ENCODE measurements at regions not wholly inside any gene's neighbourhood (a gene's known extent, or its start where the extent isn't known, plus 50 kb on each side); places are given as distances from the start of the nearest gene placed in this dataset.

- TF ChIP-seq POLR2AphosphoS5 (IDR thresholded peaks at IDR 0.05; ENCODE audit: borderline replicate concordance, low read depth, low read length) (no peak), FOXP2 (optimal IDR thresholded peaks at IDR 0.05; ENCODE audit: control extremely low read depth, extremely low read length, insufficient read depth) (no peak), EZH2 (IDR thresholded peaks at IDR 0.05) (no peak)
- Histone ChIP-seq H3K9ac (ENCODE audit: insufficient read length) (no peak overlapping the region), H3K27ac (no peak overlapping the region), H3K4me3 (no peak overlapping the region), H3K36me3 (ENCODE audit: insufficient read depth, low read length) (no peaks in the 10 kb centered on the region), H3K9me3 (ENCODE audit: low read depth, low read length) (no peaks in the 10 kb centered on the region)
- DNase-seq (ENCODE audit: low read depth, low spot score), result no peak
Measured at GRCh38 chr6:40268614-40269013, 318.6 kb downstream of the LRFN2 start.

GRCh38 chr6:40268166-40268565 lies 319.0 kb downstream of the LRFN2 start:
- H3K36me3 ChIP-seq (ENCODE audit: insufficient read depth, low read length), result no peaks in the 10 kb centered on the region
- no peak for TF ChIP-seq EZH2 (IDR thresholded peaks at IDR 0.05)
- TF ChIP-seq POLR2AphosphoS5 (IDR thresholded peaks at IDR 0.05; ENCODE audit: borderline replicate concordance, low read depth, low read length), result no peak
- no peak for TF ChIP-seq FOXP2 (optimal IDR thresholded peaks at IDR 0.05; ENCODE audit: control extremely low read depth, extremely low read length, insufficient read depth)

GRCh38 chr6:40265615-40266014 lies 321.5 kb downstream of the LRFN2 start:
- Histone ChIP-seq H3K9me3 (ENCODE audit: low read depth, low read length) (no peaks in the 10 kb centered on the region), H3K4me3 (no peak overlapping the region), H3K36me3 (ENCODE audit: insufficient read depth, low read length) (no peaks in the 10 kb centered on the region), H3K9ac (ENCODE audit: insufficient read length) (no peak overlapping the region), H3K27ac (no peak overlapping the region)
- no peak for DNase-seq (ENCODE audit: low read depth, low spot score)
- TF ChIP-seq FOXP2 (optimal IDR thresholded peaks at IDR 0.05; ENCODE audit: control extremely low read depth, extremely low read length, insufficient read depth) (no peak), POLR2AphosphoS5 (IDR thresholded peaks at IDR 0.05; ENCODE audit: borderline replicate concordance, low read depth, low read length) (no peak), EZH2 (IDR thresholded peaks at IDR 0.05) (no peak)

More at GRCh38 chr6:40268166-40268565, 319.0 kb downstream of the LRFN2 start:
- H3K9ac ChIP-seq (ENCODE audit: insufficient read length), result no peak overlapping the region
- no peak overlapping the region for H3K27ac ChIP-seq
- no peak for DNase-seq (ENCODE audit: low read depth, low spot score)
- H3K4me3 ChIP-seq, result no peak overlapping the region
- H3K9me3 ChIP-seq (ENCODE audit: low read depth, low read length), result no peaks in the 10 kb centered on the region

GRCh38 chr6:40263970-40264369 lies 323.2 kb downstream of the LRFN2 start:
- H3K4me3 ChIP-seq, result no peak overlapping the region
- no peaks in the 10 kb centered on the region for H3K9me3 ChIP-seq (ENCODE audit: low read depth, low read length)
- no peak for TF ChIP-seq EZH2 (IDR thresholded peaks at IDR 0.05)
- no peak for TF ChIP-seq FOXP2 (optimal IDR thresholded peaks at IDR 0.05; ENCODE audit: control extremely low read depth, extremely low read length, insufficient read depth)
- no peak for TF ChIP-seq POLR2AphosphoS5 (IDR thresholded peaks at IDR 0.05; ENCODE audit: borderline replicate concordance, low read depth, low read length)
- no peak overlapping the region for H3K27ac ChIP-seq
- H3K9ac ChIP-seq (ENCODE audit: insufficient read length), result no peak overlapping the region
- no peak for DNase-seq (ENCODE audit: low read depth, low spot score)
- no peaks in the 10 kb centered on the region for H3K36me3 ChIP-seq (ENCODE audit: insufficient read depth, low read length)

- TF ChIP-seq FOXP2 (optimal IDR thresholded peaks at IDR 0.05; ENCODE audit: control extremely low read depth, extremely low read length, insufficient read depth) (no peak), POLR2AphosphoS5 (IDR thresholded peaks at IDR 0.05; ENCODE audit: borderline replicate concordance, low read depth, low read length) (no peak), EZH2 (IDR thresholded peaks at IDR 0.05) (no peak)
Measured at GRCh38 chr6:40262363-40262762, 324.8 kb downstream of the LRFN2 start.

GRCh38 chr6:40258531-40258930 lies 324.3 kb upstream of the MOCS1 start:
- no peak for DNase-seq (ENCODE audit: low read depth, low spot score)

More at GRCh38 chr6:40262363-40262762, 324.8 kb downstream of the LRFN2 start:
- no peak for DNase-seq (ENCODE audit: low read depth, low spot score)
- no peak overlapping the region for H3K4me3 ChIP-seq
- no peaks in the 10 kb centered on the region for H3K36me3 ChIP-seq (ENCODE audit: insufficient read depth, low read length)
- no peak overlapping the region for H3K27ac ChIP-seq
- no peaks in the 10 kb centered on the region for H3K9me3 ChIP-seq (ENCODE audit: low read depth, low read length)
- no peak overlapping the region for H3K9ac ChIP-seq (ENCODE audit: insufficient read length)

GRCh38 chr6:40256831-40257230 lies 322.6 kb upstream of the MOCS1 start:
- Histone ChIP-seq H3K36me3 (ENCODE audit: insufficient read depth, low read length) (no peaks in the 10 kb centered on the region), H3K9me3 (ENCODE audit: low read depth, low read length) (no peaks in the 10 kb centered on the region), H3K9ac (ENCODE audit: insufficient read length) (no peak overlapping the region), H3K4me3 (no peak overlapping the region), H3K27ac (no peak overlapping the region)
- DNase-seq (ENCODE audit: low read depth, low spot score), result no peak
- TF ChIP-seq POLR2AphosphoS5 (IDR thresholded peaks at IDR 0.05; ENCODE audit: borderline replicate concordance, low read depth, low read length) (no peak), FOXP2 (optimal IDR thresholded peaks at IDR 0.05; ENCODE audit: control extremely low read depth, extremely low read length, insufficient read depth) (no peak)

More at GRCh38 chr6:40258531-40258930, 324.3 kb upstream of the MOCS1 start:
- no peaks in the 10 kb centered on the region for H3K9me3 ChIP-seq (ENCODE audit: low read depth, low read length)
- H3K36me3 ChIP-seq (ENCODE audit: insufficient read depth, low read length), result no peaks in the 10 kb centered on the region
- TF ChIP-seq FOXP2 (optimal IDR thresholded peaks at IDR 0.05; ENCODE audit: control extremely low read depth, extremely low read length, insufficient read depth) (no peak), EZH2 (IDR thresholded peaks at IDR 0.05) (no peak), POLR2AphosphoS5 (IDR thresholded peaks at IDR 0.05; ENCODE audit: borderline replicate concordance, low read depth, low read length) (no peak)
- H3K4me3 ChIP-seq, result no peak overlapping the region
- no peak overlapping the region for H3K9ac ChIP-seq (ENCODE audit: insufficient read length)
- H3K27ac ChIP-seq, result no peak overlapping the region

GRCh38 chr6:40256224-40256623 lies 322.0 kb upstream of the MOCS1 start:
- TF ChIP-seq POLR2AphosphoS5 (IDR thresholded peaks at IDR 0.05; ENCODE audit: borderline replicate concordance, low read depth, low read length) (no peak), EZH2 (IDR thresholded peaks at IDR 0.05) (no peak), FOXP2 (optimal IDR thresholded peaks at IDR 0.05; ENCODE audit: control extremely low read depth, extremely low read length, insufficient read depth) (no peak)
- Histone ChIP-seq H3K4me3 (no peak overlapping the region), H3K9ac (ENCODE audit: insufficient read length) (no peak overlapping the region), H3K9me3 (ENCODE audit: low read depth, low read length) (no peaks in the 10 kb centered on the region), H3K27ac (no peak overlapping the region), H3K36me3 (ENCODE audit: insufficient read depth, low read length) (no peaks in the 10 kb centered on the region)
- no peak for DNase-seq (ENCODE audit: low read depth, low spot score)

- no peak for TF ChIP-seq POLR2AphosphoS5 (IDR thresholded peaks at IDR 0.05; ENCODE audit: borderline replicate concordance, low read depth, low read length)
- no peak for TF ChIP-seq FOXP2 (optimal IDR thresholded peaks at IDR 0.05; ENCODE audit: control extremely low read depth, extremely low read length, insufficient read depth)
- no peak for TF ChIP-seq EZH2 (IDR thresholded peaks at IDR 0.05)
- DNase-seq (ENCODE audit: low read depth, low spot score), result no peak
- no peak overlapping the region for H3K9ac ChIP-seq (ENCODE audit: insufficient read length)
- H3K9me3 ChIP-seq (ENCODE audit: low read depth, low read length), result no peaks in the 10 kb centered on the region
- H3K4me3 ChIP-seq, result no peak overlapping the region
- no peaks in the 10 kb centered on the region for H3K36me3 ChIP-seq (ENCODE audit: insufficient read depth, low read length)
- H3K27ac ChIP-seq, result no peak overlapping the region
Measured at GRCh38 chr6:40253420-40253819, 319.2 kb upstream of the MOCS1 start.

Data from SK-N-MC (cell line).